Astrocyte (in vitro differentiated cells and primary cell): ENCODE measurements at regions not wholly inside any gene's neighbourhood (a gene's known extent, or its start where the extent isn't known, plus 50 kb on each side); places are given as distances from the start of the nearest gene placed in this dataset.

Experiments
- DNase-seq: peaks from one replicate; pipeline ENCODE4 v3.0.0-alpha.2; 2010; ENCODE audit warnings: low read depth
- FAIRE-seq: peaks from 2 replicates; lab custom pipeline; 2011; peaks lifted over from hg19 to GRCh38; lab: Jason Lieb, UNC
- H2AFZ ChIP-seq: 2 replicates; pipeline ENCODE4 v1.6.0; 2012; ENCODE audit warnings: low read depth, low read length, inconsistent platforms
- H3K27ac ChIP-seq: 2 replicates; pipeline ENCODE4 v1.5.1; 2011; ENCODE audit warnings: low read depth, low read length, inconsistent platforms
- H3K27me3 ChIP-seq: 2 replicates; pipeline ENCODE4 v1.6.0; 2011; ENCODE audit warnings: low read length, inconsistent platforms; ENCODE audit not compliant: insufficient read depth
- H3K36me3 ChIP-seq: 2 replicates; pipeline ENCODE4 v1.5.1; 2011; ENCODE audit warnings: low read length, inconsistent platforms; ENCODE audit not compliant: insufficient read depth
- H3K4me1 ChIP-seq: 2 replicates; pipeline ENCODE4 v1.5.1; 2011; ENCODE audit warnings: low read length, inconsistent platforms; ENCODE audit not compliant: insufficient read depth
- H3K4me2 ChIP-seq: 2 replicates; pipeline ENCODE4 v1.6.0; 2012; ENCODE audit warnings: low read length, inconsistent platforms
- H3K4me3 ChIP-seq: 2 replicates; pipeline ENCODE4 v1.5.1; 2011; ENCODE audit warnings: low read depth, mild to moderate bottlenecking, low read length, inconsistent platforms; ENCODE audit not compliant: insufficient read depth
- H3K79me2 ChIP-seq: 2 replicates; pipeline ENCODE4 v1.6.0; 2012; ENCODE audit warnings: mild to moderate bottlenecking, low read length, inconsistent platforms; ENCODE audit not compliant: insufficient read depth
- H3K9ac ChIP-seq: 2 replicates; pipeline ENCODE4 v1.6.0; 2012; ENCODE audit warnings: mild to moderate bottlenecking, low read length, inconsistent platforms
- H3K9me3 ChIP-seq: 2 replicates; pipeline ENCODE4 v1.5.1; 2012; ENCODE audit warnings: low read depth, mild to moderate bottlenecking, low read length, inconsistent platforms; ENCODE audit not compliant: insufficient read depth
- H4K20me1 ChIP-seq: 2 replicates; pipeline ENCODE4 v1.6.0; 2012; ENCODE audit warnings: low read length, inconsistent platforms; ENCODE audit not compliant: insufficient read depth
- H3K27ac Mint-ChIP-seq: one replicate; pipeline ENCODE4 v1.8.0; 2021; ENCODE audit warnings: mild to moderate bottlenecking, mixed read lengths; ENCODE audit not compliant: unreplicated experiment
- H3K27me3 Mint-ChIP-seq: one replicate; pipeline ENCODE4 v1.8.0; 2021; ENCODE audit warnings: low read depth, mixed read lengths; ENCODE audit not compliant: unreplicated experiment
- H3K36me3 Mint-ChIP-seq: one replicate; pipeline ENCODE4 v1.8.0; 2021; ENCODE audit warnings: low read depth, mixed read lengths; ENCODE audit not compliant: unreplicated experiment
- H3K4me1 Mint-ChIP-seq: one replicate; pipeline ENCODE4 v1.8.0; 2021; ENCODE audit warnings: low read depth, mixed read lengths; ENCODE audit not compliant: unreplicated experiment
- H3K4me3 Mint-ChIP-seq: one replicate; pipeline ENCODE4 v1.8.0; 2021; ENCODE audit warnings: mild to moderate bottlenecking, moderate library complexity, mixed read lengths; ENCODE audit not compliant: unreplicated experiment
- H3K9me3 Mint-ChIP-seq: one replicate; pipeline ENCODE4 v1.8.0; 2021; ENCODE audit warnings: mild to moderate bottlenecking, mixed read lengths; ENCODE audit not compliant: unreplicated experiment
- EZH2 ChIP-seq: IDR thresholded peaks from 2 replicates; pipeline ENCODE4 v1.6.1; 2012; ENCODE audit warnings: mild to moderate bottlenecking, low read length, inconsistent platforms; ENCODE audit not compliant: insufficient read depth
- TF ChIP-seq, protein P1 (sequence below): IDR thresholded peaks from 2 replicates; pipeline ENCODE4 v1.5.1; 2011; ENCODE audit warnings: low read depth, mild to moderate bottlenecking, inconsistent platforms, low read length, moderate library complexity; ENCODE audit not compliant: insufficient read depth

DNA sequence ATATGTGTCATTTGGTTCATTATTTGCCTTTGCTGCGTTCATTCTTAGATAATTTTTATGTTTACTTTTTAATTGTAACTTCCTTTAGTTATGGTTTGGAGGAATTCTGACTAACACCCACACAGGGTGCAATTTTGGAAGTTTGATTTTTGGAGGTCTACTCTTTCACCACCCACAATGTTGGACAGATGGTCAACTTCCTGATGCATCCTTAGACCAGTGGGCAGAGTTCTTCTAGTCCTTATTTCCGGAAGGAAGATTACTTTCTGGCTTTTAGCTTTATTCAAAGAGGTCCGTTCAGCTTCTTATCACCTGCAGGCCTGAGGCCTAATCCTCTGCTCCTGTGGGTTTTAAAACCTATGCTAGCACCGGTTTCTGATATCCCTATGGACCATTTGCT lies 126.7 kb downstream of the MTX3 start:
- DNase-seq (no peak), FAIRE-seq (no peak)
- no peaks in the 10 kb centered on the region for H3K79me2 ChIP-seq
- H3K27ac Mint-ChIP-seq, result no peak overlapping the region
- no peak overlapping the region for H3K4me3 ChIP-seq
- no peak overlapping the region for H3K27ac ChIP-seq
- H3K9me3 ChIP-seq, result no peaks in the 10 kb centered on the region
- H3K27me3 Mint-ChIP-seq, result peaks cover 6% of the 10 kb centered on the region
- no peak overlapping the region for H2AFZ ChIP-seq
- H3K27me3 ChIP-seq, result peaks cover 9% of the 10 kb centered on the region
- H3K9me3 Mint-ChIP-seq, result peaks cover 2% of the 10 kb centered on the region
- no peaks in the 10 kb centered on the region for H4K20me1 ChIP-seq
- H3K4me1 Mint-ChIP-seq, result no peaks in the 10 kb centered on the region
- TF ChIP-seq, protein P1, sequence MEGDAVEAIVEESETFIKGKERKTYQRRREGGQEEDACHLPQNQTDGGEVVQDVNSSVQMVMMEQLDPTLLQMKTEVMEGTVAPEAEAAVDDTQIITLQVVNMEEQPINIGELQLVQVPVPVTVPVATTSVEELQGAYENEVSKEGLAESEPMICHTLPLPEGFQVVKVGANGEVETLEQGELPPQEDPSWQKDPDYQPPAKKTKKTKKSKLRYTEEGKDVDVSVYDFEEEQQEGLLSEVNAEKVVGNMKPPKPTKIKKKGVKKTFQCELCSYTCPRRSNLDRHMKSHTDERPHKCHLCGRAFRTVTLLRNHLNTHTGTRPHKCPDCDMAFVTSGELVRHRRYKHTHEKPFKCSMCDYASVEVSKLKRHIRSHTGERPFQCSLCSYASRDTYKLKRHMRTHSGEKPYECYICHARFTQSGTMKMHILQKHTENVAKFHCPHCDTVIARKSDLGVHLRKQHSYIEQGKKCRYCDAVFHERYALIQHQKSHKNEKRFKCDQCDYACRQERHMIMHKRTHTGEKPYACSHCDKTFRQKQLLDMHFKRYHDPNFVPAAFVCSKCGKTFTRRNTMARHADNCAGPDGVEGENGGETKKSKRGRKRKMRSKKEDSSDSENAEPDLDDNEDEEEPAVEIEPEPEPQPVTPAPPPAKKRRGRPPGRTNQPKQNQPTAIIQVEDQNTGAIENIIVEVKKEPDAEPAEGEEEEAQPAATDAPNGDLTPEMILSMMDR, result no peak
- no peak for TF ChIP-seq EZH2
- H3K4me3 Mint-ChIP-seq, result no peak overlapping the region
- H3K36me3 Mint-ChIP-seq, result no peaks in the 10 kb centered on the region
- H3K9ac ChIP-seq, result no peak overlapping the region
- no peaks in the 10 kb centered on the region for H3K36me3 ChIP-seq
- H3K4me2 ChIP-seq, result no peak overlapping the region
- no peaks in the 10 kb centered on the region for H3K4me1 ChIP-seq

DNA sequence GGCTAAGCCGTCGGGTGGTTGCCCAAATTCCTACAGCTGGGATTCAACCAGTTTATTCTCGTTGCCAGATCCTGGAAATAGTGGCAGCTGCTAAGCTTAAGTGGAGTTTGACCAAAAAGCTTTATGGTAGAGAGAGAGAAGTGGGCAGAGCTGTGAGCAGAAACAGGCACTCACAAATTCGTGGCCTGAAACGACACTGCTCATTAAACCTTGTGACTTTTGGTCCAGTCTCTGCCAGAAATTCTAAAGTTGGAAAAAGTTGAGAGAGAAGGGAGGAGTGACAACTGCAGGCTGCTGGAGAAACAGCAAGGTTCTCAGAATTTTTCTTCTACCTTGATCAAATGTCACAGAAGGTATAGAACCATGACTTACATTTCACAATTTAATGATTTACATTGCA lies 131.5 kb downstream of the MTX3 start:
- no peaks in the 10 kb centered on the region for H3K27me3 Mint-ChIP-seq

DNA sequence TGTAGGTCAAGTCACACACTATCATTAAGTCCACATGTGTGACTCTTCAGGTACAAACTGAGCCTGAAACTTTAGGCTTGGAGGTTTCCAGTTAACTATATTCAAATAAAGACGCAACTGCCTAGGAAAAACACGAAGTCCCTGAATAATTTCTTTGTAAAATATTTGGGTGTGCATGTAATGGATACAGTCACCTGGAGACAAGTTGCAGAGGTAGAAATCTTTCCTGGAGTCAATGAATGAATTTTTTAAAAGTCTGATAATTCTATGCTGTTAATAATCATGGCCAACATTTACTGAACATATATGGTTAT lies 132.7 kb downstream of the MTX3 start:
- Histone ChIP-seq H2AFZ (no peak overlapping the region), H3K27me3 (no peaks in the 10 kb centered on the region), H3K27ac (no peak overlapping the region), H3K79me2 (no peaks in the 10 kb centered on the region), H3K9ac (no peak overlapping the region), H3K4me2 (no peak overlapping the region), H3K4me3 (no peak overlapping the region), H3K9me3 (no peaks in the 10 kb centered on the region), H4K20me1 (no peaks in the 10 kb centered on the region), H3K36me3 (no peaks in the 10 kb centered on the region), H3K4me1 (no peaks in the 10 kb centered on the region)
- Mint-ChIP-seq H3K9me3 (no peaks in the 10 kb centered on the region), H3K27me3 (no peaks in the 10 kb centered on the region), H3K27ac (no peak overlapping the region), H3K4me1 (no peaks in the 10 kb centered on the region), H3K36me3 (no peaks in the 10 kb centered on the region), H3K4me3 (no peak overlapping the region)
- DNase-seq (no peak), FAIRE-seq (no peak)
- TF ChIP-seq EZH2, result no peak

More for the DNA sequence above, 131.5 kb downstream of the MTX3 start:
- Histone ChIP-seq H3K9me3 (no peaks in the 10 kb centered on the region), H4K20me1 (no peaks in the 10 kb centered on the region), H2AFZ (no peak overlapping the region), H3K79me2 (no peaks in the 10 kb centered on the region), H3K4me3 (no peak overlapping the region), H3K4me2 (no peak overlapping the region), H3K4me1 (no peaks in the 10 kb centered on the region), H3K27me3 (no peaks in the 10 kb centered on the region), H3K36me3 (no peaks in the 10 kb centered on the region), H3K27ac (no peak overlapping the region), H3K9ac (no peak overlapping the region)
- H3K4me1 Mint-ChIP-seq, result no peaks in the 10 kb centered on the region
- H3K36me3 Mint-ChIP-seq, result no peaks in the 10 kb centered on the region
- H3K4me3 Mint-ChIP-seq, result no peak overlapping the region
- no peak for DNase-seq
- TF ChIP-seq, protein P1, result no peak
- no peak for TF ChIP-seq EZH2
- H3K27ac Mint-ChIP-seq, result no peak overlapping the region
- FAIRE-seq, result no peak
- H3K9me3 Mint-ChIP-seq, result no peaks in the 10 kb centered on the region
